ENCODE measurements at regions not wholly inside any gene's neighbourhood (a gene's known extent, or its start where the extent isn't known, plus 50 kb on each side); places are given as distances from the start of the nearest gene placed in this dataset.

DNA sequence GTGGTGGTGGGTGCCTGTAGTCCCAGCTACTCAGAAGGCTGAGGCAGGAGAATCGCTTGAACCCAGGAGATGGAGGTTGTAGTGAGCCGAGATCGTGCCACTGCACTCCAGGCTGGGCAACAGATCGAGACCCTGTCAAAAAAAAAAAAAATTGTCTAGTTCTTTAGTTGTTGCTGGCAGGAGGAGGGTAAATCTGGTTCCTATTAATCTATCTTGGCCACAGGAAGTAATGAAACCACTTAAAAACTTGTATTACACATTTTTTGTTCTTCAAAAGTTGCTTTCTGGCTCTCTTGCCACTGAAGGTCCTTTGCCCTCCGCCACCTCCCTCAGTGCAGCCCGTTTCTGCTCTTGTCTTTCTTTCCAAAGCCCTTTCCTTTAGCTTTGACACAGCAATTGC lies 102.9 kb upstream of the ARSJ start:
- 85 to 89% methylated on average over 6 of the region's 6 CpGs for WGBS, 2 donors

GRCh38 chr4:114085611-114086345 lies 106.3 kb upstream of the ARSJ start:
- Histone ChIP-seq H3K4me3 (no peak overlapping the region), H3K36me3 (ENCODE audit: control insufficient read depth in 4 of 4, insufficient read depth in 4 of 4, low read length in 4 of 4) (no peaks in the 10 kb centered on the region), H3K9me3 (ENCODE audit: control insufficient read depth in 4 of 4, insufficient read depth in 3 of 4, low read length in 3 of 4) (no peaks in the 10 kb centered on the region), H3K27ac (ENCODE audit: low read depth in 1 of 2, low read length in 1 of 2) (no peak overlapping the region), H3K4me1 (ENCODE audit: control insufficient read depth in 5 of 5, insufficient read depth in 5 of 5, low read length in 5 of 5) (peaks cover 0 to 6% (median 0%) of the 10 kb centered on the region in 5 donors), H3K27me3 (ENCODE audit: control insufficient read depth in 3 of 3, insufficient read depth in 3 of 3, low read length in 2 of 3) (no peaks in the 10 kb centered on the region), H3K9ac (ENCODE audit: insufficient read depth in 1 of 2, low read length in 2 of 2) (no peak overlapping the region)
- DNase-seq, result no peak
- ATAC-seq (ENCODE audit: insufficient read depth, low FRiP score), result no peak
- no peak for TF ChIP-seq CTCF (IDR thresholded peaks at IDR 0.05; ENCODE audit: control extremely low read depth, extremely low read depth)

More for the DNA sequence above, 102.9 kb upstream of the ARSJ start:
- Histone ChIP-seq H3K4me1 (ENCODE audit: control insufficient read depth in 5 of 5, insufficient read depth in 5 of 5, low read length in 5 of 5) (peaks cover 0 to 5% (median 0%) of the 10 kb centered on the region in 5 donors), H3K27ac (ENCODE audit: low read depth in 1 of 2, low read length in 1 of 2) (no peak overlapping the region), H3K36me3 (ENCODE audit: control insufficient read depth in 4 of 4, insufficient read depth in 4 of 4, low read length in 4 of 4) (no peaks in the 10 kb centered on the region), H3K9me3 (ENCODE audit: control insufficient read depth in 4 of 4, insufficient read depth in 3 of 4, low read length in 3 of 4) (no peaks in the 10 kb centered on the region), H3K9ac (ENCODE audit: insufficient read depth in 1 of 2, low read length in 2 of 2) (no peak overlapping the region), H3K27me3 (ENCODE audit: control insufficient read depth in 3 of 3, insufficient read depth in 3 of 3, low read length in 2 of 3) (no peaks in the 10 kb centered on the region), H3K4me3 (no peak overlapping the region)
- DNase-seq, result no peak
- TF ChIP-seq CTCF (IDR thresholded peaks at IDR 0.05; ENCODE audit: control extremely low read depth, extremely low read depth), result no peak
- ATAC-seq (ENCODE audit: insufficient read depth, low FRiP score), result no peak

DNA sequence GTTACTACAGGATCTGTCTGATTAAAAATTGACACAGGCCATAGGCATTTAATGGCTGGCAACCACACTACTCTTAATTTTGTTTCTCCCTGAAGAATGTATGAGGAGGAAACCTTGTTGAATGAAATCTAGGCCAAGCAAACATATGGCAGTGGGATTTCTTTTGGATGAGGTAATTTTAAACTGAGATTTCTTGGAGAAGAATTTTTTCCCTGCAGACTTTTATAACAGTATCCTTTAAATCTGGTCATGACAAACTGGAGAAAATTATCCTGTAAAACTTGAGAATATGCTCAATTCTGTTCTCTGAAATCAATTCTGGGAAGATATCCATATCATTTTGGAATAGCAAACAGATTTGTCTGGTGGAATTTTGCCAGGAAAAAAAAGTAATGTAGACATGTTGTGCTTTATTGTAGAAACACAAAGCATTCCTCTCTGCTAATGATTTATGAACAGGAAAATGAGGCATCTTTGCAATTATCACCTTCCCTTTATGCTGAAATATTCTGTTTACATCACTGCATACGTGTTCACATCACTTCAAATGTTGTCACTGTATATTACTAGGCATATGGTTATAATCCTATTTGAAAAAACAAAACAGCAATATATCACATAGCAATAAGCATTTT lies 108.3 kb upstream of the ARSJ start:
- 49 to 60% methylated on average over 1 of the region's 1 CpG for WGBS, 2 donors
- ATAC-seq (ENCODE audit: insufficient read depth, low FRiP score), result no peak
- no peak overlapping the region for H3K27ac ChIP-seq (ENCODE audit: low read depth in 1 of 2, low read length in 1 of 2)

More for the DNA sequence above, 108.3 kb upstream of the ARSJ start:
- no peak overlapping the region for H3K9ac ChIP-seq (ENCODE audit: insufficient read depth in 1 of 2, low read length in 2 of 2)
- peaks cover 0 to 6% (median 0%) of the 10 kb centered on the region in 5 donors for H3K4me1 ChIP-seq (ENCODE audit: control insufficient read depth in 5 of 5, insufficient read depth in 5 of 5, low read length in 5 of 5)
- no peaks in the 10 kb centered on the region for H3K36me3 ChIP-seq (ENCODE audit: control insufficient read depth in 4 of 4, insufficient read depth in 4 of 4, low read length in 4 of 4)
- DNase-seq, result peak in 2 of 3 donors; percentile 64 to 66
- no peak for TF ChIP-seq CTCF (IDR thresholded peaks at IDR 0.05; ENCODE audit: control extremely low read depth, extremely low read depth)
- no peaks in the 10 kb centered on the region for H3K9me3 ChIP-seq (ENCODE audit: control insufficient read depth in 4 of 4, insufficient read depth in 3 of 4, low read length in 3 of 4)
- no peak overlapping the region for H3K4me3 ChIP-seq
- no peaks in the 10 kb centered on the region for H3K27me3 ChIP-seq (ENCODE audit: control insufficient read depth in 3 of 3, insufficient read depth in 3 of 3, low read length in 2 of 3)

Data from lung (tissue), 11 donors.